Neural cell (in vitro differentiated cells): ENCODE measurements at regions not wholly inside any gene's neighbourhood (a gene's known extent, or its start where the extent isn't known, plus 50 kb on each side); places are given as distances from the start of the nearest gene placed in this dataset.

ENCODE experiments used
- EP300 ChIP-seq: fragments of 450-650 bp; conservative IDR thresholded peaks from 2 replicates; pipeline ENCODE4 v1.6.1; 2014; ENCODE audit warnings: antibody characterized with exemption, mild to moderate bottlenecking, moderate library complexity; ENCODE audit not compliant: poor library complexity, severe bottlenecking
- EZH2 ChIP-seq: fragments of 200-600, 300-800 bp; shearing (Covaris generic), sonication (generic); IDR thresholded peaks from 2 replicates; pipeline ENCODE4 v1.6.1; 2014; ENCODE audit warnings: antibody characterized with exemption, low read length, borderline replicate concordance, mild to moderate bottlenecking; ENCODE audit not compliant: insufficient read depth, poor library complexity, severe bottlenecking
- MXI1 ChIP-seq: fragments of 450-650 bp; conservative IDR thresholded peaks from 2 replicates; pipeline ENCODE4 v1.6.1; 2014; ENCODE audit warnings: antibody characterized with exemption, mild to moderate bottlenecking; ENCODE audit not compliant: poor library complexity, severe bottlenecking
- POLR2AphosphoS5 ChIP-seq: IDR thresholded peaks from 2 replicates; pipeline ENCODE4 v1.6.1; 2012
- TAF1 ChIP-seq: IDR thresholded peaks from 2 replicates; pipeline ENCODE4 v1.6.1; 2012; ENCODE audit warnings: low read depth
- TF ChIP-seq, protein P1 (sequence below): fragments of 450-650 bp; IDR thresholded peaks from 2 replicates; pipeline ENCODE4 v1.5.1; 2014; ENCODE audit warnings: antibody characterized with exemption, mild to moderate bottlenecking, moderate library complexity; ENCODE audit not compliant: poor library complexity, severe bottlenecking

DNA sequence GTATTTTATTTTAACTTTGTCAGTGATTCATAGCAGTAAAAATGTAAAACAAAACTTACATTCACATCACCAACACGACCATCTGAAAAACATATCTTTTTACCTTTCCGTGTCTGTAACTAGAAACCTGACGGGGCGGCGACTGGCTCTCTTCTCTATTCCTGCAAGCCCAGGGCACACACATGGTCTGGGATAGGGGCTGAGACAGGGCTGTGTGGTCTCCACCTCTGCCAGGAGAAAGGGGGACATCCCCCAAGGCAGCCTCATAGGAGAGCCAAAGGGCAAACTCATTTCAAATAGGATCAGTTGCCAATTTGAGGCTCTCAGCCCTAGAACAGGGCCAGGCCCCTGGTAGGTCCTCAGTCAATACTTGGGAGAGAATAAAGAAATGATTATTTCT, 359.4 kb downstream of the TCERG1L start:
- no peak for TF ChIP-seq EP300
- TF ChIP-seq, protein P1, sequence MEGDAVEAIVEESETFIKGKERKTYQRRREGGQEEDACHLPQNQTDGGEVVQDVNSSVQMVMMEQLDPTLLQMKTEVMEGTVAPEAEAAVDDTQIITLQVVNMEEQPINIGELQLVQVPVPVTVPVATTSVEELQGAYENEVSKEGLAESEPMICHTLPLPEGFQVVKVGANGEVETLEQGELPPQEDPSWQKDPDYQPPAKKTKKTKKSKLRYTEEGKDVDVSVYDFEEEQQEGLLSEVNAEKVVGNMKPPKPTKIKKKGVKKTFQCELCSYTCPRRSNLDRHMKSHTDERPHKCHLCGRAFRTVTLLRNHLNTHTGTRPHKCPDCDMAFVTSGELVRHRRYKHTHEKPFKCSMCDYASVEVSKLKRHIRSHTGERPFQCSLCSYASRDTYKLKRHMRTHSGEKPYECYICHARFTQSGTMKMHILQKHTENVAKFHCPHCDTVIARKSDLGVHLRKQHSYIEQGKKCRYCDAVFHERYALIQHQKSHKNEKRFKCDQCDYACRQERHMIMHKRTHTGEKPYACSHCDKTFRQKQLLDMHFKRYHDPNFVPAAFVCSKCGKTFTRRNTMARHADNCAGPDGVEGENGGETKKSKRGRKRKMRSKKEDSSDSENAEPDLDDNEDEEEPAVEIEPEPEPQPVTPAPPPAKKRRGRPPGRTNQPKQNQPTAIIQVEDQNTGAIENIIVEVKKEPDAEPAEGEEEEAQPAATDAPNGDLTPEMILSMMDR: no peak
- TF ChIP-seq POLR2AphosphoS5: no peak
- TF ChIP-seq MXI1: no peak
- TF ChIP-seq TAF1: no peak
- no peak for TF ChIP-seq EZH2
